Right kidney (tissue), 1 donor: ENCODE measurements at regions not wholly inside any gene's neighbourhood (a gene's known extent, or its start where the extent isn't known, plus 50 kb on each side); places are given as distances from the start of the nearest gene placed in this dataset.

ENCODE experiments used
- DNase-seq: peaks from one replicate; pipeline ENCODE4 v3.0.0-alpha.2; 2016

DNA sequence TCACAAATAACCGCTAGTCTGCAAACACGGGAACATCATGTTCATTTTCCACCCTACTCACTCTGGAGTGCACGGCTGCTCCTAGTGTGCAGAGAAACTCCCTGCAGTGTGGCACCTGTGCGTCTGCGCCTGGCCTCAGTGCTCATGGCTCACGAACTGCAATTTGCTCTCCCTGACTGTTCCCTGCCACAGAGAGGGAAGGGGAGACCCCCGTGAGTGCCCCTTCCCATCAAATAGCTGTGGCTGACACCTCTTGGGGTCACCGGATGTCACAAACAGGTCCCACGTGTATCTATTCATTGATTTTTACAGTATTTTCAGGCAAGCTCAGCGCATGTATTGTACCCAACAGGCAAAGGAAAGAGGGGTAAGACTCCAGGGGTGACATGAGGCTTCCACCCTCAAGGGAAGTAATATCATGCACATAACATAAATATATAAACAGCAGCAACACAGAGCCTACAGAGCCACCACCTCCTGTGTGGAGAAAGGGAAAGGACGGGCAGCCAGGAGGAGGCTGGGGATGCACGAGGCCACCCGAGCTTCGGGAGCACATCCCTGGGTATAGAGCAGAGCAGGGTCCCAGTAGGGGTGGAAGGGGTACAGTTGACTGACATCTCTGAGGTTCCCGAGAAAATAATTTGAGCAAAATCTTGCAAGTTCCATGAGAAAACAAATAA, 140.3 kb upstream of the SOX1 start:
- no peak for DNase-seq

GRCh38 chr13:111927181-111927540, 139.8 kb upstream of the SOX1 start:
- no peak for DNase-seq

GRCh38 chr13:111929036-111929616, 137.8 kb upstream of the SOX1 start:
- DNase-seq: no peak

GRCh38 chr13:111936267-111936925, 130.6 kb upstream of the SOX1 start:
- no peak for DNase-seq

GRCh38 chr13:111937777-111938311, 129.1 kb upstream of the SOX1 start:
- no peak for DNase-seq

GRCh38 chr13:111938741-111939665, 127.9 kb upstream of the SOX1 start:
- no peak for DNase-seq

- DNase-seq: no peak
Observed at GRCh38 chr13:111939666-111940278, 127.2 kb upstream of the SOX1 start.

- DNase-seq: no peak
Observed at GRCh38 chr13:111940892-111941291, 126.1 kb upstream of the SOX1 start.

- DNase-seq: no peak
Observed at GRCh38 chr13:111941845-111942447, 125.0 kb upstream of the SOX1 start.

- no peak for DNase-seq
Observed at GRCh38 chr13:111943229-111943795, 123.6 kb upstream of the SOX1 start.

- no peak for DNase-seq
Observed at GRCh38 chr13:111944171-111944583, 122.8 kb upstream of the SOX1 start.

GRCh38 chr13:111945086-111945485, 121.9 kb upstream of the SOX1 start:
- no peak for DNase-seq

GRCh38 chr13:111946214-111946613, 120.7 kb upstream of the SOX1 start:
- DNase-seq: no peak

GRCh38 chr13:111947026-111947810, 119.7 kb upstream of the SOX1 start:
- no peak for DNase-seq

DNA sequence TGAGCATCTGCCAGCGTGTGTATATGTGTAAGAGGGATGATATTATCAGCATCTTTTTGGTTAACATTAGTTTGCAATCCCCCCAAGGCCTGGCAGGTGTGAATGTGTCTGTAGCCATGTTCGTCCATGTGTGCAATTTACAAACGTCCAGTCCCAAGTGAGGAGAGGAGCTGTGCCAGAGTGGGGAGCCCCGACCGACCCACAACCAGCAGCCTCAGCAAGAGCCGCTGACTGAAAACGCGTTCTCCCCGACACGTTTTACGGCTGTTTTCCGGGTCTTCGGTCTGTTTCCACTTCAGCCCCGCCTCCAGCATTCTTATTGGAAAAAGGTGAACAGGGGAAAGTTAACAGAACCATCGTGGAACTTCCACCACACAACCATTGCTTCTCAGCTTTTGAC, 119.1 kb upstream of the SOX1 start:
- no peak for DNase-seq

GRCh38 chr13:111948281-111948680, 118.7 kb upstream of the SOX1 start:
- DNase-seq: no peak

DNA sequence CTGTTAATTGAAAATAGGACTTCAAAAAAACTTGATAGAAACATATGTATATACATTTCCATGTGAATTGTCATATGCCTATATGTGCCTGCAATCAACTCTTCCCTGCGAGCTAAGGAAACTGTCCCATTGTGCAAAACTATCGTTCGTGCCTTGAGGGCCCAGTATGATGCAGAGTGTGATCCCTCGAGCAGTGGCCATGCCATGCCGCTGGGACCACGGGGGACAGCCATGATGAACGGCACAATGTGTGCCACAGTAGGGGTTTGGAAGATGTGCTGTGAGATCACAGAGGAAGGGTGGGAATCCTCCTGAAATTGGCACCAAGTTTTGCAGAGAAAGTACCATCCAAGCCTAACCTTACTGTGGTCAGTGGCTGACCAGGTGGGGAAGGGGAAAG, 118.1 kb upstream of the SOX1 start:
- DNase-seq: no peak

DNA sequence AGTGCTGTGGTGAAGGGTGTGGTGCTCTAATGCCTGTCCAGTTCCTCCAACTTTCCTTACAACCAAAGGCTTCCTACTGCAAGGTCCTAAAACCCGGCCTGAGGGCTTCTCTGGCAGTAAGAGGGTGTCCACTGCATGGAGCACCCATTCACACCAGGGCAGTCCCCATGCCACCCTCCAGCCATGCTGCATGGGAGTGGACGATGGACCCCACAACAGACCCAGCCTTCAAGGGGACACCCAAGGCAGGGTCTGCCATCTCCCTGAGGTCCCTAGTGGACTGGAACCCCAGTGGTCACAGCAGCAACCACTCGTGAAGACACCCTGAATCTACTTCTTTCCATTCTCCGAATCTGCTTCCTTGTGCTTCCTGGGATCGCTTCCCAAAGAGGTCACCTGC, 117.6 kb upstream of the SOX1 start:
- DNase-seq: no peak

DNA sequence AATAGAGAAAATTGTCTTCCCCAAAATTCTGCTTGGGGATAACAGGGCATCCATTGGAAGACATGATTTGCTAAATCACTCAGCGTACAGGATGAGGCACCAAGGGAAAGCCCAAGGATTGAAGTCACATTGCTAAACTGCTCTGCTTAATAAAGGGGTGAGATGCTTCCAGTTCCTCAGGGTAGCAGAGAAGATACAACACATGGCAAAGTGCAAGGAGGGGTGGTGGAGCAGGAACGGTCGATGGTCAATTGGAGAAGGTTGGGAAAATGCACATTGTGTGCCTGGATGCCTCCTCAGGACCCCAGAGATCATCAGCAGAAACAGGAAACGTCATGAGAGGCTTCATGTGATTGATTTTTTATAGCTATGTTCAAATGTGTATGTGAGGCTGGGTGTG, 116.3 kb upstream of the SOX1 start:
- no peak for DNase-seq

GRCh38 chr13:111952032-111952431, 114.9 kb upstream of the SOX1 start:
- no peak for DNase-seq

- DNase-seq: no peak
Observed at GRCh38 chr13:111952814-111953213, 114.1 kb upstream of the SOX1 start.
